Lung (tissue), 11 donors: ENCODE measurements at regions not wholly inside any gene's neighbourhood (a gene's known extent, or its start where the extent isn't known, plus 50 kb on each side); places are given as distances from the start of the nearest gene placed in this dataset.

Experiments
- ATAC-seq: fragments of 200-7000 bp; cut with Tn5 transposase; one replicate; pipeline ENCODE4 v1.9.1; 2020; ENCODE audit warnings: moderate number of reproducible peaks; ENCODE audit not compliant: insufficient read depth, low FRiP score
- DNase-seq, 3 donors: peaks; one replicate each; pipeline ENCODE4 v3.0.0-alpha.2; 2013 to 2017
- H3K27ac ChIP-seq, 2 donors: one replicate each; pipeline ENCODE4 v1.5.1; 2013; ENCODE audit warnings: mild to moderate bottlenecking in 2 of 2, moderate library complexity in 2 of 2, control low read depth in 1 of 2, inconsistent platforms in 1 of 2, low read depth in 1 of 2, low read length in 1 of 2
- H3K27me3 ChIP-seq, 3 donors: one replicate each; pipeline ENCODE4 v1.5.1; 2013; ENCODE audit warnings: low read length in 2 of 3; ENCODE audit not compliant: control insufficient read depth in 3 of 3, insufficient read depth in 3 of 3
- H3K36me3 ChIP-seq, 4 donors: one replicate each; pipeline ENCODE4 v1.5.1; 2013; ENCODE audit warnings: low read length in 4 of 4, mild to moderate bottlenecking in 1 of 4, moderate library complexity in 1 of 4; ENCODE audit not compliant: control insufficient read depth in 4 of 4, insufficient read depth in 4 of 4
- H3K4me1 ChIP-seq, 5 donors: one replicate each; pipeline ENCODE4 v1.5.1; 2013; ENCODE audit warnings: low read length in 5 of 5, mild to moderate bottlenecking in 2 of 5, moderate library complexity in 1 of 5; ENCODE audit not compliant: control insufficient read depth in 5 of 5, insufficient read depth in 5 of 5
- H3K4me3 ChIP-seq: one replicate; pipeline ENCODE4 v1.5.1; 2013; ENCODE audit warnings: mild to moderate bottlenecking, control low read depth, moderate library complexity
- H3K9ac ChIP-seq, 2 donors: one replicate each; pipeline ENCODE4 v1.5.1; 2013; ENCODE audit warnings: low read length in 2 of 2, control low read depth in 1 of 2; ENCODE audit not compliant: insufficient read depth in 1 of 2
- H3K9me3 ChIP-seq, 4 donors: one replicate each; pipeline ENCODE4 v1.5.1; 2013; ENCODE audit warnings: low read length in 3 of 4, mild to moderate bottlenecking in 1 of 4, moderate library complexity in 1 of 4; ENCODE audit not compliant: control insufficient read depth in 4 of 4, insufficient read depth in 3 of 4
- WGBS, 2 donors: extraction: QIAGEN DNeasy Blood & Tissue Kit; methylation state at CpG; one replicate each; pipeline ENCODE4 v1.1.7; 2013; 5-methylcytosine and 5-hydroxymethylcytosine counted together
- TF ChIP-seq, protein P1 (sequence below): IDR thresholded peaks from 2 replicates; pipeline ENCODE4 v1.5.1; 2012; ENCODE audit warnings: mild to moderate bottlenecking; ENCODE audit errors: control extremely low read depth, extremely low read depth
- donor health status: control.
- donor health status: control.
- donor health status: Bipolar disorder and iron deficiency.
- donor health status: healthy.
- donor health status: DM: yes; HTN: yes; CAD: no.

DNA sequence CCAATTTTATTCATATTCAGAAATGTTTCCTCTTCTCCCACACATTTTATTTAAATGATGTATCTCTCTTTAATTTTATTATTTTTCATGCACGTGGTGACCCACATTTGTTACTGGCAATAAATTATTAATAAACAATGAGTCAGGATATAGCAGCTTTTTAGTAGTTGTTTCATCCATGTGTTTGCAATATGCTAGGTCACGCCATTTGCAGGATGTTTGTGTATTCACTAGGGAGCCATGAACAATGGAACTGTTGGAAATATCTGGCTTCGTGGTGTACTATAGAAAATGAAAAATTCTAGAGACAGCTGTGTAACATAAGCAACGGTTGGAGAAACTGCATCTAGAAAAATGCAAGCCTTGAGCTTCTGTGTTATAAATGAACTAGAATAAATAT lies 176.0 kb upstream of the COL3A1 start:
- WGBS, 2 donors: 48 to 58% methylated on average over 4 of the region's 4 CpGs
- Histone ChIP-seq H3K9ac (no peak overlapping the region), H3K27me3 (no peaks in the 10 kb centered on the region), H3K4me3 (no peak overlapping the region), H3K9me3 (peaks cover 0 to 8% (median 2%) of the 10 kb centered on the region in 4 donors), H3K27ac (no peak overlapping the region), H3K4me1 (peaks cover 0 to 9% (median 0%) of the 10 kb centered on the region in 5 donors), H3K36me3 (no peaks in the 10 kb centered on the region)
- DNase-seq: peak; percentile 44 to 90 (median 88)
- TF ChIP-seq, protein P1, sequence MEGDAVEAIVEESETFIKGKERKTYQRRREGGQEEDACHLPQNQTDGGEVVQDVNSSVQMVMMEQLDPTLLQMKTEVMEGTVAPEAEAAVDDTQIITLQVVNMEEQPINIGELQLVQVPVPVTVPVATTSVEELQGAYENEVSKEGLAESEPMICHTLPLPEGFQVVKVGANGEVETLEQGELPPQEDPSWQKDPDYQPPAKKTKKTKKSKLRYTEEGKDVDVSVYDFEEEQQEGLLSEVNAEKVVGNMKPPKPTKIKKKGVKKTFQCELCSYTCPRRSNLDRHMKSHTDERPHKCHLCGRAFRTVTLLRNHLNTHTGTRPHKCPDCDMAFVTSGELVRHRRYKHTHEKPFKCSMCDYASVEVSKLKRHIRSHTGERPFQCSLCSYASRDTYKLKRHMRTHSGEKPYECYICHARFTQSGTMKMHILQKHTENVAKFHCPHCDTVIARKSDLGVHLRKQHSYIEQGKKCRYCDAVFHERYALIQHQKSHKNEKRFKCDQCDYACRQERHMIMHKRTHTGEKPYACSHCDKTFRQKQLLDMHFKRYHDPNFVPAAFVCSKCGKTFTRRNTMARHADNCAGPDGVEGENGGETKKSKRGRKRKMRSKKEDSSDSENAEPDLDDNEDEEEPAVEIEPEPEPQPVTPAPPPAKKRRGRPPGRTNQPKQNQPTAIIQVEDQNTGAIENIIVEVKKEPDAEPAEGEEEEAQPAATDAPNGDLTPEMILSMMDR: no peak
- no peak for ATAC-seq

DNA sequence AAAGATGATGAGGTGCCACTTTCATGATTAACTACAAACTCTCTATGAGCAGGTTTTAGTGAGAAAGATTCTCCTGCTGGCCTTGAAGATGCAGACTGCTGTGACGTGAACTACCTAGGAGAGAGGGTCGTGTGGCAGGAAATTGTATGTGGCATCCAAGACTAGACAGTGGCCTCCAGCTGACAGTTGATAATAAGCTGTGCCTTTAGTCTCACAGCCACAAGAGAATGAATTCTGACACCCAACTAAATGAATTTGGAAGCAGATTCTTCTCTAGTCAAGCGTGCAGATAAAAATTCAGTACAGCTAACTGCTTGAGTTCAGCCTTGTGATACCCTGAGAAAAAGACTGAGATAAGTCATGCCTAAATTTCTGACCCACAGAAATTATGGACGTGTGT lies 169.0 kb upstream of the COL3A1 start:
- Histone ChIP-seq H3K9ac (no peak overlapping the region), H3K9me3 (peaks cover 0 to 12% (median 2%) of the 10 kb centered on the region in 4 donors), H3K4me3 (no peak overlapping the region), H3K4me1 (no peaks in the 10 kb centered on the region), H3K36me3 (peaks cover 0 to 3% (median 0%) of the 10 kb centered on the region in 4 donors), H3K27ac (no peak overlapping the region), H3K27me3 (no peaks in the 10 kb centered on the region)
- 66 to 72% methylated on average over 4 of the region's 4 CpGs for WGBS, 2 donors
- TF ChIP-seq, protein P1: no peak
- ATAC-seq (no peak), DNase-seq (no peak)

DNA sequence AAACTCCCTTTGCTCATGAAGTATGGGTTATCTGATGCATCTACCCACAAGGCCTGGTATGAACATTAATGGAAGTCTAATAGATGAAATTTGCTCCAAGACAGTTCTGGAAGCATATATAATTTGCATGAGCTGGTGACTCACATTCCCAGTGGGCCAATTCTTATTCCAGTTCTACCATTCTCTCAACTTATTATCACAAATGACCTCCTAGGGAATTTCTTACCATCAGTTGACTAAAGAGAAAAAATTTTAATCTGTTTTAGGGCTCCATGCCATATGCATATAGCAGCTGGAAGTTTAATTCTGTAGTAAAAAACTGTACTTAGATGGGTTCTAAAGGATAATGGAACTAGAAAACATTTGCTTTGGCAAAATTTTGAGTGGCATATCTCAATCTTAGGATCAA lies 165.2 kb upstream of the COL3A1 start:
- no peak overlapping the region for H3K4me3 ChIP-seq
- H3K27ac ChIP-seq: no peak overlapping the region
- DNase-seq (no peak), ATAC-seq (no peak)
- H3K36me3 ChIP-seq: no peaks in the 10 kb centered on the region
- no peaks in the 10 kb centered on the region for H3K27me3 ChIP-seq
- TF ChIP-seq, protein P1: no peak
- H3K9ac ChIP-seq: no peak overlapping the region
- H3K4me1 ChIP-seq: no peaks in the 10 kb centered on the region
- H3K9me3 ChIP-seq: no peaks in the 10 kb centered on the region

DNA sequence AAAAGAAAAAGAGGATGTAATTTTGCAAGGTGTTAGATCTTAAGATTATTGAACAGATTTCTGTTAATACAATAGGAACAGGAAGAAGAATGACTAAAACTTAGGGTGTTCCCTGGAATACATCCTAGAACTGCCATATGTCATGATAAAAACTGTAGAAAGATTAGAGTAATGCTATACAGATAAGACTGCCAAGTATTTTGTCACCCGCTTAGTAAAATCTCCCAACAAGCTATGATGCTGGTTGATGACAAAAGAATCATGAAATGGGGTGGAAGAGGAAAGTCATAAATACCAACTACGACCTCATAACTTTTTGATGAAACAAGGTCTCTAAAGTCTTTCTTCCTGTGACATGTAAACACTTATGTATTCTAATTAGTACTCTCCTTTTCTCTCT lies 163.6 kb upstream of the COL3A1 start:
- H3K27me3 ChIP-seq: no peaks in the 10 kb centered on the region
- no peak for ATAC-seq
- no peaks in the 10 kb centered on the region for H3K9me3 ChIP-seq
- WGBS, 2 donors: 82 to 85% methylated on average over 2 of the region's 2 CpGs
- H3K36me3 ChIP-seq: no peaks in the 10 kb centered on the region
- no peak overlapping the region for H3K9ac ChIP-seq
- no peak overlapping the region for H3K4me3 ChIP-seq
- H3K4me1 ChIP-seq: no peaks in the 10 kb centered on the region
- no peak overlapping the region for H3K27ac ChIP-seq
- TF ChIP-seq, protein P1: no peak
- DNase-seq: peak in 1 of 3 donors; percentile 16
